ENCODE measurements at regions not wholly inside any gene's neighbourhood (a gene's known extent, or its start where the extent isn't known, plus 50 kb on each side); places are given as distances from the start of the nearest gene placed in this dataset.

DNA sequence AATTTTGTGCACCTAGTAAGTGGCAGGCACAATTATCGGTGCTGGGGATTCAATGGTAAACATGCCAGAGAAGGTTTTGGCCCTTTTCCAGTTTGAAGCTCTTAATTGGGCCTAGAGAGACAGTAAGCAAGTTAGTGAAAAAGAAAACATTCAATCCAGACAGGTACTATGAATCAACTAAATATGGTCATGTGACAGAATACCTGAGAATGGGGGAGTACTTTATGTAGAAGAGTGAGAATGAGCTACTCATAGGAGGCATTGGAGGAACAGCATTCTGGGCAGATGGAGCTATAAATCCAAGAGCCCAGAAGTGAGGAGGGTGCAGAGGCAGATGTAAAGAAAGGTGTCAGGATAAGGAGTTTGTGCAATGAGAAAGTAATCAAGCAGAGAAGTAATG is 1017.9 kb downstream of the ADGRL2 start:
- no peak overlapping the region for H3K27ac ChIP-seq (ENCODE audit: low read depth in 2 of 2, low read length in 2 of 2)
- DNase-seq (peak in 2 of 5 donors; percentile 53 to 56), FAIRE-seq (no peak)
- TF ChIP-seq, protein P1, sequence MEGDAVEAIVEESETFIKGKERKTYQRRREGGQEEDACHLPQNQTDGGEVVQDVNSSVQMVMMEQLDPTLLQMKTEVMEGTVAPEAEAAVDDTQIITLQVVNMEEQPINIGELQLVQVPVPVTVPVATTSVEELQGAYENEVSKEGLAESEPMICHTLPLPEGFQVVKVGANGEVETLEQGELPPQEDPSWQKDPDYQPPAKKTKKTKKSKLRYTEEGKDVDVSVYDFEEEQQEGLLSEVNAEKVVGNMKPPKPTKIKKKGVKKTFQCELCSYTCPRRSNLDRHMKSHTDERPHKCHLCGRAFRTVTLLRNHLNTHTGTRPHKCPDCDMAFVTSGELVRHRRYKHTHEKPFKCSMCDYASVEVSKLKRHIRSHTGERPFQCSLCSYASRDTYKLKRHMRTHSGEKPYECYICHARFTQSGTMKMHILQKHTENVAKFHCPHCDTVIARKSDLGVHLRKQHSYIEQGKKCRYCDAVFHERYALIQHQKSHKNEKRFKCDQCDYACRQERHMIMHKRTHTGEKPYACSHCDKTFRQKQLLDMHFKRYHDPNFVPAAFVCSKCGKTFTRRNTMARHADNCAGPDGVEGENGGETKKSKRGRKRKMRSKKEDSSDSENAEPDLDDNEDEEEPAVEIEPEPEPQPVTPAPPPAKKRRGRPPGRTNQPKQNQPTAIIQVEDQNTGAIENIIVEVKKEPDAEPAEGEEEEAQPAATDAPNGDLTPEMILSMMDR (IDR thresholded peaks at IDR 0.05; ENCODE audit: borderline replicate concordance, extremely low read depth, insufficient read depth), result no peak
- intact Hi-C loops (cut with DNase I), result no loop called here
- H3K4me3 ChIP-seq (ENCODE audit: low read length in 3 of 3), result no peak overlapping the region
- no peaks in the 10 kb centered on the region for H3K9me3 ChIP-seq (ENCODE audit: control insufficient read depth in 2 of 3, insufficient read depth in 1 of 3, low read length in 3 of 3)
- H3K4me1 ChIP-seq (ENCODE audit: control insufficient read depth in 2 of 3, insufficient read depth in 2 of 3, low read depth in 1 of 3, low read length in 3 of 3), result no peaks in the 10 kb centered on the region
- no peaks in the 10 kb centered on the region for H3K27me3 ChIP-seq (ENCODE audit: control insufficient read depth, insufficient read depth, low read length)
- H3K36me3 ChIP-seq (ENCODE audit: control insufficient read depth in 2 of 3, insufficient read depth in 3 of 3, low read length in 3 of 3), result no peaks in the 10 kb centered on the region
- H3K9ac ChIP-seq (ENCODE audit: low read length in 3 of 3), result no peak overlapping the region

DNA sequence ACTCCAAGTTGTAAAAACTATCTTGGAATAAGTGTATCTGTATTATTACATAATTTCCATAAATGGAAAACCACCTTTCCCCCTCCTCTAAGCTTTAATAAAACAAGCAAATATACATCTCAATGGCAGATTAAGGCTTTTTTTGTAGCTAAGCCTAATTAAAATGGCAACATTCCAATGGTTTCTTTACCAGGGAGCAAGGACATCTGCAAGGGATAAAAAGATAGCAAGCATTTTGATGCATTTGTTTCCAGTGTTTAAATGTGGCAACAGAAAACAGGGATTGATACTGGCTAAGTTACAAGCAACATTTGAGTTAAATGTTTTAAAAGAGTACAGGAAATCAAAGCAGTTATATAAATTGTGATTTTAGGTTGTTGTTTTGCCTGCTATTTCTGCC is 1012.7 kb downstream of the ADGRL2 start:
- H3K27me3 ChIP-seq (ENCODE audit: control insufficient read depth, insufficient read depth, low read length), result no peaks in the 10 kb centered on the region
- H3K4me1 ChIP-seq (ENCODE audit: control insufficient read depth in 2 of 3, insufficient read depth in 2 of 3, low read depth in 1 of 3, low read length in 3 of 3), result no peaks in the 10 kb centered on the region
- no peaks in the 10 kb centered on the region for H3K36me3 ChIP-seq (ENCODE audit: control insufficient read depth in 2 of 3, insufficient read depth in 3 of 3, low read length in 3 of 3)
- intact Hi-C loops (cut with DNase I), result no loop called here
- TF ChIP-seq, protein P1 (IDR thresholded peaks at IDR 0.05; ENCODE audit: borderline replicate concordance, extremely low read depth, insufficient read depth), result no peak
- H3K9ac ChIP-seq (ENCODE audit: low read length in 3 of 3), result no peak overlapping the region
- no peak for FAIRE-seq
- no peaks in the 10 kb centered on the region for H3K9me3 ChIP-seq (ENCODE audit: control insufficient read depth in 2 of 3, insufficient read depth in 1 of 3, low read length in 3 of 3)
- no peak overlapping the region for H3K27ac ChIP-seq (ENCODE audit: low read depth in 2 of 2, low read length in 2 of 2)
- no peak overlapping the region for H3K4me3 ChIP-seq (ENCODE audit: low read length in 3 of 3)
- no peak for DNase-seq

- intact Hi-C loops (cut with DNase I), result no loop called here
- FAIRE-seq, result no peak
- Histone ChIP-seq H3K27me3 (ENCODE audit: control insufficient read depth, insufficient read depth, low read length) (no peaks in the 10 kb centered on the region), H3K27ac (ENCODE audit: low read depth in 2 of 2, low read length in 2 of 2) (no peak overlapping the region), H3K4me1 (ENCODE audit: control insufficient read depth in 2 of 3, insufficient read depth in 2 of 3, low read depth in 1 of 3, low read length in 3 of 3) (no peaks in the 10 kb centered on the region), H3K36me3 (ENCODE audit: control insufficient read depth in 2 of 3, insufficient read depth in 3 of 3, low read length in 3 of 3) (no peaks in the 10 kb centered on the region), H3K4me3 (ENCODE audit: low read length in 3 of 3) (no peak overlapping the region), H3K9ac (ENCODE audit: low read length in 3 of 3) (no peak overlapping the region), H3K9me3 (ENCODE audit: control insufficient read depth in 2 of 3, insufficient read depth in 1 of 3, low read length in 3 of 3) (no peaks in the 10 kb centered on the region)
- DNase-seq, result no peak
- TF ChIP-seq, protein P1 (IDR thresholded peaks at IDR 0.05; ENCODE audit: borderline replicate concordance, extremely low read depth, insufficient read depth), result no peak
Observed at GRCh38 chr1:82810601-82811000, 1009.9 kb downstream of the ADGRL2 start.

DNA sequence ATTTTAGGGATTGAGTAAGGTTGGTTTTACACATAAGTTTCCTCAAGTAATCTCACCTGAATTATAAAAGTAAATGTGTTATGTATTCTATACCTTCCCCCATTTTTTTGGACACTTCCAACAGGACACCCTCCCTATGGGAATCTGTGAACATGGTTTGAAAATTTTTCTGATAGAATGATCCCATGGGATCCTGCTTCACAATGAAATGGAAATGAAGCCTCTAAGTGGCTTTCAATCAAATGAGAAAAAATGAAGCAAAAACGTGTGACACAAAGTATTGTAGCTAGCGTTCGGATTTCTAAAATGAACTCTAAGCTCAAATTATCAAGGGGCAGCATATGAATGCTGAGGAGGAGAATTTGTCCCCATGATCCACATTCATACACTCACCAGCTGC is 1006.8 kb downstream of the ADGRL2 start:
- no peak for FAIRE-seq
- Histone ChIP-seq H3K27ac (ENCODE audit: low read depth in 2 of 2, low read length in 2 of 2) (no peak overlapping the region), H3K9ac (ENCODE audit: low read length in 3 of 3) (no peak overlapping the region), H3K36me3 (ENCODE audit: control insufficient read depth in 2 of 3, insufficient read depth in 3 of 3, low read length in 3 of 3) (no peaks in the 10 kb centered on the region), H3K4me1 (ENCODE audit: control insufficient read depth in 2 of 3, insufficient read depth in 2 of 3, low read depth in 1 of 3, low read length in 3 of 3) (no peaks in the 10 kb centered on the region), H3K4me3 (ENCODE audit: low read length in 3 of 3) (no peak overlapping the region), H3K9me3 (ENCODE audit: control insufficient read depth in 2 of 3, insufficient read depth in 1 of 3, low read length in 3 of 3) (no peaks in the 10 kb centered on the region), H3K27me3 (ENCODE audit: control insufficient read depth, insufficient read depth, low read length) (no peaks in the 10 kb centered on the region)
- intact Hi-C loops (cut with DNase I), result no loop called here
- TF ChIP-seq, protein P1 (IDR thresholded peaks at IDR 0.05; ENCODE audit: borderline replicate concordance, extremely low read depth, insufficient read depth), result no peak
- DNase-seq, result no peak
